Fibroblast of lung (primary cell): ENCODE measurements at regions not wholly inside any gene's neighbourhood (a gene's known extent, or its start where the extent isn't known, plus 50 kb on each side); places are given as distances from the start of the nearest gene placed in this dataset.

Experiments used
- CTCF ChIP-seq, 2 donors: IDR thresholded peaks in 1 of 2; conservative IDR thresholded peaks in 1 of 2; 1 replicate in 1 of 2; 2 replicates in 1 of 2; pipeline ENCODE4 v1.5.1; 2011 to 2012; ENCODE audit warnings: low read length in 2 of 2, control low read depth in 1 of 2, inconsistent platforms in 1 of 2, low read depth in 1 of 2, mild to moderate bottlenecking in 1 of 2
- EZH2 ChIP-seq: IDR thresholded peaks from 2 replicates; pipeline ENCODE4 v1.5.1; 2012; ENCODE audit warnings: low read length, control low read depth, mild to moderate bottlenecking; ENCODE audit errors: missing control alignments

GRCh38 chr21:15122241-15122640 lies 57.4 kb upstream of the NRIP1 start:
- no peak for TF ChIP-seq EZH2
- no peak for TF ChIP-seq CTCF (conservative IDR thresholded peaks at IDR 0.05 in 1 of 2, IDR thresholded peaks at IDR 0.05 in 1 of 2; ENCODE audit: low read depth in 1 of 2, low read length in 2 of 2)
